HEK293 (cell line): ENCODE measurements at regions not wholly inside any gene's neighbourhood (a gene's known extent, or its start where the extent isn't known, plus 50 kb on each side); places are given as distances from the start of the nearest gene placed in this dataset.

Experiments used
- CTCF ChIA-PET: fragments of 350-600 bp; formaldehyde crosslinking; extraction: SDS; loops from one replicate; lab custom pipeline; 2021; ENCODE audit warnings: antibody characterized with exemption; lab: Yijun Ruan, JAX
- POLR2A ChIA-PET: fragments of 300-600 bp; formaldehyde crosslinking; extraction: SDS; loops from one replicate; lab custom pipeline; 2020; ENCODE audit warnings: antibody characterized with exemption, inconsistent platforms; lab: Yijun Ruan, JAX
- H3K27ac ChIP-seq: fragments of 200-500 bp; sonication (Bioruptor generic); 2 replicates; pipeline ENCODE4 v1.5.1; 2014; ENCODE audit warnings: low read depth, low read length, control low read depth, inconsistent platforms; ENCODE audit errors: extremely low read depth
- H3K36me3 ChIP-seq, 2 experiments: fragments of 200-500 bp in 1 of 2; sonication (Bioruptor generic) in 1 of 2; 1 replicate in 1 of 2; 2 replicates in 1 of 2; pipeline ENCODE4 v1.5.1; 2014 to 2017; ENCODE audit warnings: inconsistent platforms in 2 of 2, low read length in 2 of 2; ENCODE audit not compliant: control insufficient read depth in 2 of 2, insufficient read depth in 1 of 2
- H3K4me1 ChIP-seq: fragments of 200-500 bp; sonication (Bioruptor generic); 2 replicates; pipeline ENCODE4 v1.5.1; 2014; ENCODE audit warnings: mild to moderate bottlenecking, low read length, inconsistent platforms; ENCODE audit not compliant: control insufficient read depth, insufficient read depth
- H3K4me3 ChIP-seq: 2 replicates; pipeline ENCODE4 v1.5.1; 2011; ENCODE audit warnings: low read depth, mild to moderate bottlenecking, control low read depth, low read length, moderate library complexity
- H3K9me3 ChIP-seq: fragments of 200-500 bp; sonication (Bioruptor generic); 2 replicates; pipeline ENCODE4 v1.5.1; 2014; ENCODE audit warnings: low read depth, low read length, inconsistent platforms; ENCODE audit not compliant: control insufficient read depth, insufficient read depth
- GFI1B ChIP-seq: fragments of 450-650 bp; formaldehyde crosslinking; IDR thresholded peaks from 2 replicates; pipeline ENCODE4 v1.5.1; 2016; ENCODE audit warnings: missing biosample characterization, missing genetic modification characterization
- IKZF3 ChIP-seq: fragments of 450-650 bp; IDR thresholded peaks from 2 replicates; pipeline ENCODE4 v1.5.0; 2018; ENCODE audit warnings: missing biosample characterization, mild to moderate bottlenecking, missing genetic modification characterization, moderate library complexity
- SALL2 ChIP-seq: fragments of 450-650 bp; formaldehyde crosslinking; IDR thresholded peaks from 2 replicates; pipeline ENCODE4 v1.5.0; 2017; ENCODE audit warnings: missing biosample characterization, mild to moderate bottlenecking, missing genetic modification characterization, borderline replicate concordance
- ZBTB48 ChIP-seq: fragments of 450-650 bp; formaldehyde crosslinking; IDR thresholded peaks from 2 replicates; pipeline ENCODE4 v1.5.1; 2016; ENCODE audit warnings: missing biosample characterization, missing genetic modification characterization
- ZIC2 ChIP-seq: fragments of 450-650 bp; formaldehyde crosslinking; IDR thresholded peaks from 2 replicates; pipeline ENCODE4 v1.5.1; 2016; ENCODE audit warnings: missing biosample characterization, missing genetic modification characterization
- ZNF114 ChIP-seq: fragments of 450-650 bp; formaldehyde crosslinking; IDR thresholded peaks from 2 replicates; pipeline ENCODE4 v1.5.0; 2017; ENCODE audit warnings: missing biosample characterization, missing genetic modification characterization
- ZNF146 ChIP-seq: fragments of 450-650 bp; formaldehyde crosslinking; IDR thresholded peaks from 2 replicates; pipeline ENCODE4 v1.5.1; 2016; ENCODE audit warnings: missing biosample characterization, missing genetic modification characterization
- ZNF16 ChIP-seq: fragments of 450-650 bp; formaldehyde crosslinking; IDR thresholded peaks from 2 replicates; pipeline ENCODE4 v1.5.1; 2016; ENCODE audit warnings: low read depth, missing biosample characterization, missing genetic modification characterization
- ZNF391 ChIP-seq: fragments of 450-650 bp; formaldehyde crosslinking; IDR thresholded peaks from 2 replicates; pipeline ENCODE4 v1.5.1; 2016; ENCODE audit warnings: low read depth, missing biosample characterization, missing genetic modification characterization, borderline replicate concordance
- ZNF404 ChIP-seq: fragments of 450-650 bp; formaldehyde crosslinking; IDR thresholded peaks from 2 replicates; pipeline ENCODE4 v1.5.1; 2017; ENCODE audit warnings: missing biosample characterization, missing genetic modification characterization
- ZNF426 ChIP-seq: fragments of 450-650 bp; formaldehyde crosslinking; IDR thresholded peaks from 2 replicates; pipeline ENCODE4 v1.5.1; 2017; ENCODE audit warnings: missing biosample characterization, missing genetic modification characterization, mild to moderate bottlenecking, inconsistent platforms, moderate library complexity
- ZNF433 ChIP-seq: fragments of 450-650 bp; formaldehyde crosslinking; IDR thresholded peaks from 2 replicates; pipeline ENCODE4 v1.5.1; 2016; ENCODE audit warnings: missing biosample characterization, missing genetic modification characterization, low read depth
- ZNF548 ChIP-seq: fragments of 450-650 bp; formaldehyde crosslinking; IDR thresholded peaks from 2 replicates; pipeline ENCODE4 v1.5.1; 2016; ENCODE audit warnings: missing biosample characterization, missing genetic modification characterization
- ZNF561 ChIP-seq: fragments of 450-650 bp; IDR thresholded peaks from 2 replicates; pipeline ENCODE4 v1.5.1; 2018; ENCODE audit warnings: missing biosample characterization, missing genetic modification characterization, borderline replicate concordance
- ZNF621 ChIP-seq: fragments of 450-650 bp; formaldehyde crosslinking; IDR thresholded peaks from 2 replicates; pipeline ENCODE4 v1.5.1; 2017; ENCODE audit warnings: missing biosample characterization, missing genetic modification characterization
- ZNF707 ChIP-seq: fragments of 450-650 bp; formaldehyde crosslinking; IDR thresholded peaks from 2 replicates; pipeline ENCODE4 v1.5.1; 2016; ENCODE audit warnings: missing biosample characterization, missing genetic modification characterization
- TF ChIP-seq, protein P1 (sequence below): fragments of 450-650 bp; formaldehyde crosslinking; IDR thresholded peaks from 2 replicates; pipeline ENCODE4 v1.5.1; 2016; ENCODE audit warnings: missing biosample characterization, missing genetic modification characterization

DNA sequence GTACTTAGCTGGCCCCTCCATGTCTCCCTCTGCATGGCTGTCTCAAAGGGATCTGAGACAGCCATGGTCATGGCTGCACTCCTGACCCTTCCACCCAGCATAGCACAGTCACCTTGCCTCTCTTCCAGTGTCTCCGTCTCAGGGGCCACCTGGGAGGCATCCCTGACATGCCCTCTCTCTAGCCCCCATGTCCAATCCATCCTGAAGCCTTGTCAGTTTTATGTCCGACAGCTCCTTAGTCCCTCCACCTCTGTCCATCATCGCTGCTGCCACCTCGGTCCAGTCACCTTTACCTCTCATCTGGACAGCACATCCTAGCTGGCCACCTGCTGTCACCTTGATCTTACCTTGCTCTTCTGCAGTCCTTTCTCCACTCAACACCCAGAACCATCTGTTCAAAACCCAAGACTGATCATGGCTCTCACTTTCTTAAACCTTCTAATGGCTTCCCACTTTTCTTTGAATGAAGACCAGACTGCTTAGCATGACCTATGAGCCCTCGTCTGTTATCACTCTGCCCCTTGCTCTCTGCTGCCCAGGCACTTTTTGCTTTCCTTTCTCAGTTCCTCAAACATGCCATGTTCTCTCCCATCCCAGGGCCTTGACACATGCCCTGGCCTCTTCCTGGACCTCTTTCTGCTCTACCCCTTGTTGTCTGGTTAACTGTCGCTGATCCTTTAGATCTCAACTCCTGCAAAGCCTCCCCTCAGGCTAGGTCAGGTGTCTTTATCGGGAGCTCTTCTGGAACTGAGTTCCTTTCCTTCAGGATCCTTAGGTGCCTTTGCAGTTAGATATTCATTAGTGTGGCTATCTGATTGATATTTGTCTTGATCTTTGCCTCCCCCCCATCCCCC lies 181.8 kb upstream of the PITX1 start (continued):
- TF ChIP-seq, protein P1, sequence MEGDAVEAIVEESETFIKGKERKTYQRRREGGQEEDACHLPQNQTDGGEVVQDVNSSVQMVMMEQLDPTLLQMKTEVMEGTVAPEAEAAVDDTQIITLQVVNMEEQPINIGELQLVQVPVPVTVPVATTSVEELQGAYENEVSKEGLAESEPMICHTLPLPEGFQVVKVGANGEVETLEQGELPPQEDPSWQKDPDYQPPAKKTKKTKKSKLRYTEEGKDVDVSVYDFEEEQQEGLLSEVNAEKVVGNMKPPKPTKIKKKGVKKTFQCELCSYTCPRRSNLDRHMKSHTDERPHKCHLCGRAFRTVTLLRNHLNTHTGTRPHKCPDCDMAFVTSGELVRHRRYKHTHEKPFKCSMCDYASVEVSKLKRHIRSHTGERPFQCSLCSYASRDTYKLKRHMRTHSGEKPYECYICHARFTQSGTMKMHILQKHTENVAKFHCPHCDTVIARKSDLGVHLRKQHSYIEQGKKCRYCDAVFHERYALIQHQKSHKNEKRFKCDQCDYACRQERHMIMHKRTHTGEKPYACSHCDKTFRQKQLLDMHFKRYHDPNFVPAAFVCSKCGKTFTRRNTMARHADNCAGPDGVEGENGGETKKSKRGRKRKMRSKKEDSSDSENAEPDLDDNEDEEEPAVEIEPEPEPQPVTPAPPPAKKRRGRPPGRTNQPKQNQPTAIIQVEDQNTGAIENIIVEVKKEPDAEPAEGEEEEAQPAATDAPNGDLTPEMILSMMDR: no peak
- TF ChIP-seq ZNF391 (tag by site-specific recombination) (no peak), ZNF561 (tag by site-specific recombination) (no peak), ZNF433 (tag by site-specific recombination) (no peak), ZNF426 (no peak)

DNA sequence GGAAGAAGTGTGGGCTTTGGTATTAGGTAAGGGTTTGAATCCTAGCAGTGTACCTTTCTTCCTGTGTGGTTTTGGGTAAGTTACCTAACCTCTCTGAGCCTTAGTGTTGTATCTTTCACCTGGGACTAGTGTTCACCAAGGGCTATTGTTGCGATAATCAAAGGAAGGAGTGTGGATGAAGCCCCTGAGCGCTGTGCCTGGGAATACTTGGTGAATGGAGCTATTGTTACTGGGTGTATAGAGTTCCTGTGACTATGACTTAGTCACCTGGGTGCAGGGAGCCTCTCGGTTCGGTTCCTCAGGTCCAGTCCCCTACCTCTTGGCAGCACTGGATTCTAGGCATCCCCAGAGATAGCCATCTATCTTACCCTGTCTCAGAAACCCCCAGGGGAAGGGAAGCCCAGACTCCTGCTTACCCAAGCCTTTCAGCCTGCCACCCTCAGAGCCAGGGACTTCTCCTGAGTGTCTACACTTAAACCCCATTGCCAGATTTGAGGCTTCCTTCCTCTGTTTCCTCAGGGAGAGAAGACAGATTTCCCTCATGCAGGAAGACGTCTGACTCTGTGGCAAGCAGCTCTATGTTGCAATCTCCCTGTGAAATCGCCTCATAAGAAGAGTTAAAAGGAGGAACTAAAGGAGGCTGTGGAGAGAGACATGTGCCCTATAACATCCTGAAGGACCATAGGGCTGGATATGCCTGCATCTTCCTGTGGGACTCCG lies 181.0 kb upstream of the PITX1 start:
- no peak for TF ChIP-seq ZNF114 (tag by site-specific recombination)
- no peak for TF ChIP-seq ZNF707 (tag by site-specific recombination)
- no peak for TF ChIP-seq ZNF621 (tag by site-specific recombination)
- no peak for TF ChIP-seq ZNF16 (tag by site-specific recombination)
- TF ChIP-seq ZNF146 (tag by site-specific recombination): peak; percentile 55
- TF ChIP-seq SALL2 (tag by site-specific recombination): no peak
- H3K4me3 ChIP-seq: no peak overlapping the region
- ChIA-PET CTCF (interaction anchor here (0.9 kb wide), 1 partner anchor 117 kb away, joined by 4 read pairs; no protein-coding TSS in a partner anchor), POLR2A (no interaction called here)
- H3K27ac ChIP-seq: no peak overlapping the region
- no peaks in the 10 kb centered on the region for H3K9me3 ChIP-seq
- H3K4me1 ChIP-seq: no peaks in the 10 kb centered on the region
- H3K36me3 ChIP-seq: no peaks in the 10 kb centered on the region

- ChIA-PET CTCF (interaction anchor here (0.9 to 2.7 kb wide), 2 partner anchors 10 kb away, joined by 3 to 15 read pairs; no protein-coding TSS in a partner anchor), POLR2A (no interaction called here)
- TF ChIP-seq GFI1B (tag by site-specific recombination): no peak
- no peak for TF ChIP-seq ZNF548 (tag by site-specific recombination)
- 0 out of 2 replicates have a peak, but pooled peaks have one; percentile 33 for TF ChIP-seq ZIC2
- no peak for TF ChIP-seq ZNF404
- TF ChIP-seq ZNF561 (tag by site-specific recombination): no peak
- H3K9me3 ChIP-seq: no peaks in the 10 kb centered on the region
- H3K36me3 ChIP-seq: no peaks in the 10 kb centered on the region
- no peaks in the 10 kb centered on the region for H3K4me1 ChIP-seq
- no peak overlapping the region for H3K4me3 ChIP-seq
- no peak overlapping the region for H3K27ac ChIP-seq
Observed at GRCh38 chr5:135213466-135214239, 179.6 kb upstream of the PITX1 start.

DNA sequence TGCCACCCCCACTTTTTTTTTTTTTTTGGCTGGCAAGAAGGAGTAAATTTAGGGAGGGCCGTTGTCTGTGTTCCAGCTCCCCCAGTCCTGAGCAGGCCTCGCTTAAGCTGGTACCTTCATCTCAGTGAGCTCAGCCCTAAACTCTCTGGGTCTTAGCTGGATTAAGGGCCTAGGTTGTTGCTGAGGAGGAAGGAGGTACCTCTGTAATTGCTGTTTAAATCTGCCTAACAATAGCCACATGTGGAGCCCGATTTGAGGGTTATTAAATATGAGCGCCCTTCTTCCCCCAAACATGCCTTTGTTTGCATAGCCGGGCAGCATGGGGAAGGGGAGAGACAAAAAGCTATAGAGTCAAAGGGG lies 179.0 kb upstream of the PITX1 start:
- Histone ChIP-seq H3K27ac (no peak overlapping the region), H3K4me3 (no peak overlapping the region), H3K9me3 (no peaks in the 10 kb centered on the region), H3K4me1 (no peaks in the 10 kb centered on the region), H3K36me3 (no peaks in the 10 kb centered on the region)
- TF ChIP-seq ZNF433 (tag by site-specific recombination): no peak
- TF ChIP-seq IKZF3 (tag by site-specific recombination): no peak
- no peak for TF ChIP-seq ZBTB48 (tag by site-specific recombination)
- ChIA-PET POLR2A (no interaction called here), CTCF (interaction anchor here (0.5 to 2.7 kb wide), 2 partner anchors 9 to 346 kb away, joined by 3 to 15 read pairs; no protein-coding TSS in a partner anchor)
